ENCODE measurements at regions not wholly inside any gene's neighbourhood (a gene's known extent, or its start where the extent isn't known, plus 50 kb on each side); places are given as distances from the start of the nearest gene placed in this dataset.

DNA sequence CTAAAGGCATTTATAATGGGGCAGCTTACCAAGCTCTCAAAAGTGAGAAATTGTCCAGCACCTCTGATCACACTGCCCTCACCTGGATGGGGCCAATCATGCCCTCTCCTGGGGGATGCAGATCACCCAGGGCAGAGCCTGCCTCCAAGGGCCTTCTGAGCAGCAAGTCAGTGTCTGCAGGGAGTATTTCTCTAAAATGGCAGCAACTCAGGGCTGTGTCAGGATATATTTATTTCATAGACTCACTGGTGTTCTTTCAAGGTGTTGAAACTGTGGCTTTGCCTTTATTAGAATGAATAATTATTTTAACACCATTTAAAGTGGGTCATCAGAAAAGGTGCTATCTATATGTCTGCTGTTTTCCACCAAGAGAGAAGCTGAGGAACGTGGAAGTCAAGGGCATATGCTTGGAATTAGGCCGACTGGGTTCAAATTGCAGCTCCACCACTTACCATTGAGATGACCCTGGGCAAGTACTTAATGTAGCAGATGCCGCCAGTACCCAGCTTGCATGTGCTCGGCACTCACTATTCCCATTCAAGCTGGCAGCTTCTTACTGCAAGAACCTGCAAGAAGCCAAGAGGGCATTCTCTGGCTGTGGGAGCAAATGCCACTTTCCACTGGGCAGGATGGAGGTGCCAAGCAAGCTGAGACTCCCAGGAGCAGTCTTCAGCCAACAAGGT, 590.0 kb downstream of the BCOR start:
- TF ChIP-seq, protein P1, sequence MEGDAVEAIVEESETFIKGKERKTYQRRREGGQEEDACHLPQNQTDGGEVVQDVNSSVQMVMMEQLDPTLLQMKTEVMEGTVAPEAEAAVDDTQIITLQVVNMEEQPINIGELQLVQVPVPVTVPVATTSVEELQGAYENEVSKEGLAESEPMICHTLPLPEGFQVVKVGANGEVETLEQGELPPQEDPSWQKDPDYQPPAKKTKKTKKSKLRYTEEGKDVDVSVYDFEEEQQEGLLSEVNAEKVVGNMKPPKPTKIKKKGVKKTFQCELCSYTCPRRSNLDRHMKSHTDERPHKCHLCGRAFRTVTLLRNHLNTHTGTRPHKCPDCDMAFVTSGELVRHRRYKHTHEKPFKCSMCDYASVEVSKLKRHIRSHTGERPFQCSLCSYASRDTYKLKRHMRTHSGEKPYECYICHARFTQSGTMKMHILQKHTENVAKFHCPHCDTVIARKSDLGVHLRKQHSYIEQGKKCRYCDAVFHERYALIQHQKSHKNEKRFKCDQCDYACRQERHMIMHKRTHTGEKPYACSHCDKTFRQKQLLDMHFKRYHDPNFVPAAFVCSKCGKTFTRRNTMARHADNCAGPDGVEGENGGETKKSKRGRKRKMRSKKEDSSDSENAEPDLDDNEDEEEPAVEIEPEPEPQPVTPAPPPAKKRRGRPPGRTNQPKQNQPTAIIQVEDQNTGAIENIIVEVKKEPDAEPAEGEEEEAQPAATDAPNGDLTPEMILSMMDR (IDR thresholded peaks at IDR 0.05; ENCODE audit: poor library complexity, severe bottlenecking) = no peak
- TF ChIP-seq, protein P2, sequence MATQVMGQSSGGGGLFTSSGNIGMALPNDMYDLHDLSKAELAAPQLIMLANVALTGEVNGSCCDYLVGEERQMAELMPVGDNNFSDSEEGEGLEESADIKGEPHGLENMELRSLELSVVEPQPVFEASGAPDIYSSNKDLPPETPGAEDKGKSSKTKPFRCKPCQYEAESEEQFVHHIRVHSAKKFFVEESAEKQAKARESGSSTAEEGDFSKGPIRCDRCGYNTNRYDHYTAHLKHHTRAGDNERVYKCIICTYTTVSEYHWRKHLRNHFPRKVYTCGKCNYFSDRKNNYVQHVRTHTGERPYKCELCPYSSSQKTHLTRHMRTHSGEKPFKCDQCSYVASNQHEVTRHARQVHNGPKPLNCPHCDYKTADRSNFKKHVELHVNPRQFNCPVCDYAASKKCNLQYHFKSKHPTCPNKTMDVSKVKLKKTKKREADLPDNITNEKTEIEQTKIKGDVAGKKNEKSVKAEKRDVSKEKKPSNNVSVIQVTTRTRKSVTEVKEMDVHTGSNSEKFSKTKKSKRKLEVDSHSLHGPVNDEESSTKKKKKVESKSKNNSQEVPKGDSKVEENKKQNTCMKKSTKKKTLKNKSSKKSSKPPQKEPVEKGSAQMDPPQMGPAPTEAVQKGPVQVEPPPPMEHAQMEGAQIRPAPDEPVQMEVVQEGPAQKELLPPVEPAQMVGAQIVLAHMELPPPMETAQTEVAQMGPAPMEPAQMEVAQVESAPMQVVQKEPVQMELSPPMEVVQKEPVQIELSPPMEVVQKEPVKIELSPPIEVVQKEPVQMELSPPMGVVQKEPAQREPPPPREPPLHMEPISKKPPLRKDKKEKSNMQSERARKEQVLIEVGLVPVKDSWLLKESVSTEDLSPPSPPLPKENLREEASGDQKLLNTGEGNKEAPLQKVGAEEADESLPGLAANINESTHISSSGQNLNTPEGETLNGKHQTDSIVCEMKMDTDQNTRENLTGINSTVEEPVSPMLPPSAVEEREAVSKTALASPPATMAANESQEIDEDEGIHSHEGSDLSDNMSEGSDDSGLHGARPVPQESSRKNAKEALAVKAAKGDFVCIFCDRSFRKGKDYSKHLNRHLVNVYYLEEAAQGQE (IDR thresholded peaks at IDR 0.05; ENCODE audit: borderline replicate concordance) = no peak
- no peak for TF ChIP-seq EP300 (conservative IDR thresholded peaks at IDR 0.05; ENCODE audit: poor library complexity, severe bottlenecking)
